Ovary (tissue), 3 donors: ENCODE measurements at regions not wholly inside any gene's neighbourhood (a gene's known extent, or its start where the extent isn't known, plus 50 kb on each side); places are given as distances from the start of the nearest gene placed in this dataset.

ENCODE experiments used
- CTCF ChIP-seq, 3 donors: fragments of 450-650 bp in 2 of 3; fragments of 200-600 bp in 1 of 3; IDR thresholded peaks; one replicate each; pipeline versions ENCODE4 v1.5.1 to v1.8.0; 2016 to 2022; ENCODE audit warnings: antibody characterized with exemption in 3 of 3, mild to moderate bottlenecking in 1 of 3
- POLR2A ChIP-seq: fragments of 450-650 bp; IDR thresholded peaks from one replicate; pipeline ENCODE4 v1.6.1; 2017; ENCODE audit warnings: antibody characterized with exemption, mild to moderate bottlenecking, moderate library complexity
- donor health status: DM: no; HTN: no; CAD: no.

DNA sequence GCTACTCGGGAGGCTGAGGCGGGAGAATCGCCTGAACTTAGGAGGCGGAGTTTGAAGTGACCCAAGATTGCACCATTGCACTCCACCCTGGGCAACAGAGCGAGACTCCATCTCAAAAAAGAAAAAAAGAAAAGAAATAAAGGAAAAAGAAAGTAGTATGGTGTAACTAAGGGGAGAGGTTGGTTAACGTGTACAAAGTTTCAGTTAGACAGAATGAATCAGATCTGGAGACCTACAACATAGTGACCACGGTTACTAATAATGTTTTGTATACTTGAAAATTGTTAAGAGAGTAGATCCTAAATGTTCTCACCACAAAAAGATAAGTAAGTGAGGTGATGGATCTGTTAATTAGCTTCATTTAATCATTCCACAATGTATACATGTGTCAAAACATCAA, 1208.8 kb downstream of the VRK1 start:
- TF ChIP-seq CTCF (IDR thresholded peaks at IDR 0.05) (no peak), POLR2A (no peak)
